ENCODE measurements at regions not wholly inside any gene's neighbourhood (a gene's known extent, or its start where the extent isn't known, plus 50 kb on each side); places are given as distances from the start of the nearest gene placed in this dataset.

DNA sequence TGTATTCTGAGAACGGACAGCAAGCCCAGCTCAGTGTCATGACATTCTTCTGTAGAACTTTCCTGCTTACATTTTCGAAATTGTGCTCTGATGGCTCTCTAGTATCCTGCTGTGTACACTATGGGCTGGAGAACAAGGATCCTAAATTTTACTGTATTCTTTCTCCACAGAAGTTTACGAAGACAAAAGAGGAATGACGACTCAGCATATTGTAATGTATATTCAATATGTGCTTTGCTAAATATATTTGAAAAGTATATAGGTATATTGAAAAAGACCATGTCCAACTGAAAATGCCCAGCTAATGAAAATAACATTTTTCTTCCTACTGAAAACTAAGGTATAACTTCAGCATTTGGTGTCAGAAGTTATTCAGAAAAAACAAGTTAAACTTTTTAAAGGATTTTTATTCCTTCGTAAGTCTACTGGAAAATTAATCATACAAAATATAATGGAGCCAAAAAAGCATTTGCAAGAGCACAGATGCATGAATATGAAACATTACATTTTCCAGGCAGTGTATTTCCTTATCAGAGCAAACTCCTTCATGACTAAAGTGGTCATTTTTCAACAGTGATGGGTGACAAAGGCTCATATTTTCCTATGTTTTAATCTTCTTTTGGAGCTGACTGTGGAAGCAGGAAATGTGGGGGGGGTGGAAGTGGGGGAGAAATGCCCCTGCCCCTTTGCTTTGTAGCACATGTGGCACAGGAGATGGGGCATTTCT is 143.8 kb upstream of the THUMPD2 start:
- TF ChIP-seq ZNF24 (tag by site-specific recombination; IDR thresholded peaks at IDR 0.05), result no peak
- TF ChIP-seq ZNF600 (tag by site-specific recombination; IDR thresholded peaks at IDR 0.05), result no peak
- TF ChIP-seq, protein P1, sequence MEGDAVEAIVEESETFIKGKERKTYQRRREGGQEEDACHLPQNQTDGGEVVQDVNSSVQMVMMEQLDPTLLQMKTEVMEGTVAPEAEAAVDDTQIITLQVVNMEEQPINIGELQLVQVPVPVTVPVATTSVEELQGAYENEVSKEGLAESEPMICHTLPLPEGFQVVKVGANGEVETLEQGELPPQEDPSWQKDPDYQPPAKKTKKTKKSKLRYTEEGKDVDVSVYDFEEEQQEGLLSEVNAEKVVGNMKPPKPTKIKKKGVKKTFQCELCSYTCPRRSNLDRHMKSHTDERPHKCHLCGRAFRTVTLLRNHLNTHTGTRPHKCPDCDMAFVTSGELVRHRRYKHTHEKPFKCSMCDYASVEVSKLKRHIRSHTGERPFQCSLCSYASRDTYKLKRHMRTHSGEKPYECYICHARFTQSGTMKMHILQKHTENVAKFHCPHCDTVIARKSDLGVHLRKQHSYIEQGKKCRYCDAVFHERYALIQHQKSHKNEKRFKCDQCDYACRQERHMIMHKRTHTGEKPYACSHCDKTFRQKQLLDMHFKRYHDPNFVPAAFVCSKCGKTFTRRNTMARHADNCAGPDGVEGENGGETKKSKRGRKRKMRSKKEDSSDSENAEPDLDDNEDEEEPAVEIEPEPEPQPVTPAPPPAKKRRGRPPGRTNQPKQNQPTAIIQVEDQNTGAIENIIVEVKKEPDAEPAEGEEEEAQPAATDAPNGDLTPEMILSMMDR (tag by site-specific recombination; IDR thresholded peaks at IDR 0.05), result no peak
- no peak for TF ChIP-seq KLF1 (tag by site-specific recombination; IDR thresholded peaks at IDR 0.05)
- TF ChIP-seq ZNF510 (tag by site-specific recombination; IDR thresholded peaks at IDR 0.05; ENCODE audit: insufficient replicate concordance), result no peak
- TF ChIP-seq, protein P2, sequence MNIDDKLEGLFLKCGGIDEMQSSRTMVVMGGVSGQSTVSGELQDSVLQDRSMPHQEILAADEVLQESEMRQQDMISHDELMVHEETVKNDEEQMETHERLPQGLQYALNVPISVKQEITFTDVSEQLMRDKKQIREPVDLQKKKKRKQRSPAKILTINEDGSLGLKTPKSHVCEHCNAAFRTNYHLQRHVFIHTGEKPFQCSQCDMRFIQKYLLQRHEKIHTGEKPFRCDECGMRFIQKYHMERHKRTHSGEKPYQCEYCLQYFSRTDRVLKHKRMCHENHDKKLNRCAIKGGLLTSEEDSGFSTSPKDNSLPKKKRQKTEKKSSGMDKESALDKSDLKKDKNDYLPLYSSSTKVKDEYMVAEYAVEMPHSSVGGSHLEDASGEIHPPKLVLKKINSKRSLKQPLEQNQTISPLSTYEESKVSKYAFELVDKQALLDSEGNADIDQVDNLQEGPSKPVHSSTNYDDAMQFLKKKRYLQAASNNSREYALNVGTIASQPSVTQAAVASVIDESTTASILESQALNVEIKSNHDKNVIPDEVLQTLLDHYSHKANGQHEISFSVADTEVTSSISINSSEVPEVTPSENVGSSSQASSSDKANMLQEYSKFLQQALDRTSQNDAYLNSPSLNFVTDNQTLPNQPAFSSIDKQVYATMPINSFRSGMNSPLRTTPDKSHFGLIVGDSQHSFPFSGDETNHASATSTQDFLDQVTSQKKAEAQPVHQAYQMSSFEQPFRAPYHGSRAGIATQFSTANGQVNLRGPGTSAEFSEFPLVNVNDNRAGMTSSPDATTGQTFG (tag by site-specific recombination; IDR thresholded peaks at IDR 0.05; ENCODE audit: borderline replicate concordance), result no peak
- TF ChIP-seq, protein P3, sequence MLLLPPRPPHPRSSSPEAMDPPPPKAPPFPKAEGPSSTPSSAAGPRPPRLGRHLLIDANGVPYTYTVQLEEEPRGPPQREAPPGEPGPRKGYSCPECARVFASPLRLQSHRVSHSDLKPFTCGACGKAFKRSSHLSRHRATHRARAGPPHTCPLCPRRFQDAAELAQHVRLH (tag by site-specific recombination; IDR thresholded peaks at IDR 0.05), result no peak
- TF ChIP-seq ZNF654 (tag by site-specific recombination; IDR thresholded peaks at IDR 0.05; ENCODE audit: low read depth), result no peak
- TF ChIP-seq, protein P4, sequence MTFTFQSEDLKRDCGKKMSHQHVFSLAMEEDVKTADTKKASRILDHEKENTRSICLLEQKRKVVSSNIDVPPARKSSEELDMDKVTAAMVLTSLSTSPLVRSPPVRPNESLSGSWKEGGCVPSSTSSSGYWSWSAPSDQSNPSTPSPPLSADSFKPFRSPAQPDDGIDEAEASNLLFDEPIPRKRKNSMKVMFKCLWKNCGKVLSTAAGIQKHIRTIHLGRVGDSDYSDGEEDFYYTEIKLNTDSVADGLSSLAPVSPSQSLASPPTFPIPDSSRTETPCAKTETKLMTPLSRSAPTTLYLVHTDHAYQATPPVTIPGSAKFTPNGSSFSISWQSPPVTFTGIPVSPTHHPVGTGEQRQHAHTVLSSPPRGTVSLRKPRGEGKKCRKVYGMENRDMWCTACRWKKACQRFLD (tag by site-specific recombination; IDR thresholded peaks at IDR 0.05), result no peak
- TF ChIP-seq, protein P5, sequence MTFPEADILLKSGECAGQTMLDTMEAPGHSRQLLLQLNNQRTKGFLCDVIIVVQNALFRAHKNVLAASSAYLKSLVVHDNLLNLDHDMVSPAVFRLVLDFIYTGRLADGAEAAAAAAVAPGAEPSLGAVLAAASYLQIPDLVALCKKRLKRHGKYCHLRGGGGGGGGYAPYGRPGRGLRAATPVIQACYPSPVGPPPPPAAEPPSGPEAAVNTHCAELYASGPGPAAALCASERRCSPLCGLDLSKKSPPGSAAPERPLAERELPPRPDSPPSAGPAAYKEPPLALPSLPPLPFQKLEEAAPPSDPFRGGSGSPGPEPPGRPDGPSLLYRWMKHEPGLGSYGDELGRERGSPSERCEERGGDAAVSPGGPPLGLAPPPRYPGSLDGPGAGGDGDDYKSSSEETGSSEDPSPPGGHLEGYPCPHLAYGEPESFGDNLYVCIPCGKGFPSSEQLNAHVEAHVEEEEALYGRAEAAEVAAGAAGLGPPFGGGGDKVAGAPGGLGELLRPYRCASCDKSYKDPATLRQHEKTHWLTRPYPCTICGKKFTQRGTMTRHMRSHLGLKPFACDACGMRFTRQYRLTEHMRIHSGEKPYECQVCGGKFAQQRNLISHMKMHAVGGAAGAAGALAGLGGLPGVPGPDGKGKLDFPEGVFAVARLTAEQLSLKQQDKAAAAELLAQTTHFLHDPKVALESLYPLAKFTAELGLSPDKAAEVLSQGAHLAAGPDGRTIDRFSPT (tag by site-specific recombination; IDR thresholded peaks at IDR 0.05), result no peak
- TF ChIP-seq ZNF324 (tag by site-specific recombination; IDR thresholded peaks at IDR 0.05), result no peak
